ENCODE measurements at regions not wholly inside any gene's neighbourhood (a gene's known extent, or its start where the extent isn't known, plus 50 kb on each side); places are given as distances from the start of the nearest gene placed in this dataset.

DNA sequence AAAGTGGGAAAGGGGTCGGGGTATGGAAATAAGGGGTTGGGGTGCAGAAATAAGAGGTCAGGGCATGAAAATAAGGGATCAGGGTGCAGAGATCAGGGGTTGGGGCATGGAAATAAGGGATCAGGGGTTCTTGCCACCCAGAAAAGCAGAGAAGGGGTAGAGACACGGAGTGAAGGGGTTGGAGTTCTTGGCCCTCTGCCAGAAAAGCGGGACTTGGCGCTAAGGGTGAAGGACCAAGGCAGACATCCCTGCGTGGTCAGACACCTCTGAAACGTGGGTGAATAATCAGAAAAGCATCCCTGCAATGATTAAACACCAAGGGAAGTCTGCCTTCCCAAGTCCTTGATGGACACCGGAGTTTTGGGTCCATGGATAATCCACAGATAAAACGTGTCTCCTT lies 1521.6 kb upstream of the SLC39A10 start:
- TF ChIP-seq, protein P1, sequence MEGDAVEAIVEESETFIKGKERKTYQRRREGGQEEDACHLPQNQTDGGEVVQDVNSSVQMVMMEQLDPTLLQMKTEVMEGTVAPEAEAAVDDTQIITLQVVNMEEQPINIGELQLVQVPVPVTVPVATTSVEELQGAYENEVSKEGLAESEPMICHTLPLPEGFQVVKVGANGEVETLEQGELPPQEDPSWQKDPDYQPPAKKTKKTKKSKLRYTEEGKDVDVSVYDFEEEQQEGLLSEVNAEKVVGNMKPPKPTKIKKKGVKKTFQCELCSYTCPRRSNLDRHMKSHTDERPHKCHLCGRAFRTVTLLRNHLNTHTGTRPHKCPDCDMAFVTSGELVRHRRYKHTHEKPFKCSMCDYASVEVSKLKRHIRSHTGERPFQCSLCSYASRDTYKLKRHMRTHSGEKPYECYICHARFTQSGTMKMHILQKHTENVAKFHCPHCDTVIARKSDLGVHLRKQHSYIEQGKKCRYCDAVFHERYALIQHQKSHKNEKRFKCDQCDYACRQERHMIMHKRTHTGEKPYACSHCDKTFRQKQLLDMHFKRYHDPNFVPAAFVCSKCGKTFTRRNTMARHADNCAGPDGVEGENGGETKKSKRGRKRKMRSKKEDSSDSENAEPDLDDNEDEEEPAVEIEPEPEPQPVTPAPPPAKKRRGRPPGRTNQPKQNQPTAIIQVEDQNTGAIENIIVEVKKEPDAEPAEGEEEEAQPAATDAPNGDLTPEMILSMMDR (IDR thresholded peaks at IDR 0.05), result no peak
- TF ChIP-seq EZH2 (IDR thresholded peaks at IDR 0.05; ENCODE audit: borderline replicate concordance, insufficient read depth, low read depth, low read length, poor library complexity, severe bottlenecking), result no peak

Data from B cell (primary cell).